ENCODE measurements at regions not wholly inside any gene's neighbourhood (a gene's known extent, or its start where the extent isn't known, plus 50 kb on each side); places are given as distances from the start of the nearest gene placed in this dataset.

- H3K27ac ChIP-seq, result no peak overlapping the region
- intact Hi-C loops (cut with DNase I), result no loop called here
- H3K36me3 ChIP-seq, result no peaks in the 10 kb centered on the region
- no peak overlapping the region for H3K9ac ChIP-seq (ENCODE audit: low read depth in 2 of 2, low read length in 2 of 2)
- no peaks in the 10 kb centered on the region for H3K4me1 ChIP-seq
- TF ChIP-seq, protein P1, sequence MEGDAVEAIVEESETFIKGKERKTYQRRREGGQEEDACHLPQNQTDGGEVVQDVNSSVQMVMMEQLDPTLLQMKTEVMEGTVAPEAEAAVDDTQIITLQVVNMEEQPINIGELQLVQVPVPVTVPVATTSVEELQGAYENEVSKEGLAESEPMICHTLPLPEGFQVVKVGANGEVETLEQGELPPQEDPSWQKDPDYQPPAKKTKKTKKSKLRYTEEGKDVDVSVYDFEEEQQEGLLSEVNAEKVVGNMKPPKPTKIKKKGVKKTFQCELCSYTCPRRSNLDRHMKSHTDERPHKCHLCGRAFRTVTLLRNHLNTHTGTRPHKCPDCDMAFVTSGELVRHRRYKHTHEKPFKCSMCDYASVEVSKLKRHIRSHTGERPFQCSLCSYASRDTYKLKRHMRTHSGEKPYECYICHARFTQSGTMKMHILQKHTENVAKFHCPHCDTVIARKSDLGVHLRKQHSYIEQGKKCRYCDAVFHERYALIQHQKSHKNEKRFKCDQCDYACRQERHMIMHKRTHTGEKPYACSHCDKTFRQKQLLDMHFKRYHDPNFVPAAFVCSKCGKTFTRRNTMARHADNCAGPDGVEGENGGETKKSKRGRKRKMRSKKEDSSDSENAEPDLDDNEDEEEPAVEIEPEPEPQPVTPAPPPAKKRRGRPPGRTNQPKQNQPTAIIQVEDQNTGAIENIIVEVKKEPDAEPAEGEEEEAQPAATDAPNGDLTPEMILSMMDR (IDR thresholded peaks at IDR 0.05), result no peak
- peak; percentile 33 for DNase-seq
- H3K27me3 ChIP-seq, result no peaks in the 10 kb centered on the region
- H3K4me3 ChIP-seq, result no peak overlapping the region
- H3K9me3 ChIP-seq, result no peaks in the 10 kb centered on the region
Observed at GRCh38 chrX:133159205-133159604, 58.9 kb downstream of the TFDP3 start.

DNA sequence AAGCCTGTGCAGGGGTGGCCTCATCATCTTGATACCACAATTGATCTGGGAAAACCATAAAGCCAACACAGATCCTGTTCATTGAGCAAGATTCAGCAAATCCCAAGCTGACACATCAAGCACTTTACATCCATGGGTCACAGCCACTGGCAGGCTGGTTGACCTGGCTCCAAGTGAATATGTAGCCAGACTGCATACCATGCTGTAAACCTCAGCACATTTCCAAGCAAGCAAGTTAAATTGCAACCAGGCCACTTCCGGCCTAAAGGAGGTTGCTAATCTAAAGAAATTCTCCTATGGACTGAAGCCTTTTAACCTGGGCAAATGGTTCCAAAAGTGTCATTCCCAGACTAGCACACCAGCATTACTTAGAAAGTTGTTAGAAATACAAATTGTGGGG, 54.4 kb upstream of the USP26 start:
- Histone ChIP-seq H3K27ac (peak overlapping the region; percentile 20), H3K9ac (ENCODE audit: low read depth in 2 of 2, low read length in 2 of 2) (no peak overlapping the region), H3K4me3 (no peak overlapping the region), H3K36me3 (no peaks in the 10 kb centered on the region), H3K27me3 (no peaks in the 10 kb centered on the region), H3K9me3 (no peaks in the 10 kb centered on the region), H3K4me1 (no peaks in the 10 kb centered on the region)
- TF ChIP-seq, protein P1 (IDR thresholded peaks at IDR 0.05), result no peak
- DNase-seq, result peak; percentile 51
- intact Hi-C loops (cut with DNase I), result no loop called here

DNA sequence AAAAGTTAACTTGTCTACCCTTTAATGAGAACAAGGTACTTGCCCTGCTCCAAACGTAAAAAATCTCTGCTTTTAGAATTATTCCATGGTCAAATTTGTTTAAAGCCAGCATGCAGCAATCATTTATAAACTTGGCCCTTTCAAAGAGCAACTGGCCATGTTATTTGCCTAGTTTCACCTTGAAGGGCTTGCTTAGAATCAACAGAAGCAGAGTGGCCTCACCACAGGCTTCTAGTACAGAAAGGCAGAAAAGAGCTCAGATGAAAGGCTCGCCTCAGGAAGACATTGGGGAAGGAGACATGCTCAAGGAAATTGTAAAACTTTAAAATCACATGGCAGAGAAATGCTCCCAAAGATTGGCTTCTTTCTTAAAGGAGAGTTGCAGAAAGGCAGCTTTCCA, 53.8 kb upstream of the USP26 start:
- DNase-seq, result no peak
- H3K9me3 ChIP-seq, result no peaks in the 10 kb centered on the region

More for the DNA sequence above, 53.8 kb upstream of the USP26 start:
- Histone ChIP-seq H3K27me3 (no peaks in the 10 kb centered on the region), H3K4me1 (no peaks in the 10 kb centered on the region), H3K9ac (ENCODE audit: low read depth in 2 of 2, low read length in 2 of 2) (no peak overlapping the region), H3K4me3 (no peak overlapping the region), H3K36me3 (no peaks in the 10 kb centered on the region), H3K27ac (peak overlapping the region; percentile 20)
- TF ChIP-seq, protein P1 (IDR thresholded peaks at IDR 0.05), result no peak
- intact Hi-C loops (cut with DNase I), result no loop called here

Measured in colonic mucosa (tissue), 4 donors.